Ascending aorta (tissue), 2 donors: ENCODE measurements at regions not wholly inside any gene's neighbourhood (a gene's known extent, or its start where the extent isn't known, plus 50 kb on each side); places are given as distances from the start of the nearest gene placed in this dataset.

ENCODE experiments used
- DNase-seq, 2 donors: peaks; one replicate each; pipeline ENCODE4 v3.0.0-alpha.2; 2019; ENCODE audit warnings: low spot score in 2 of 2
- H3K27ac ChIP-seq, 2 donors: fragments of 200-600 bp; sonication (generic); one replicate each; pipeline ENCODE4 v1.5.1; 2016 to 2017; ENCODE audit warnings: mild to moderate bottlenecking in 1 of 2
- H3K27me3 ChIP-seq: fragments of 200-600 bp; sonication (generic); one replicate; pipeline ENCODE4 v1.5.1; 2017
- H3K36me3 ChIP-seq, 2 donors: fragments of 200-600 bp; sonication (generic); one replicate each; pipeline ENCODE4 v1.5.1; 2016
- H3K4me1 ChIP-seq, 2 donors: fragments of 200-600 bp; sonication (generic); one replicate each; pipeline ENCODE4 v1.5.1; 2016 to 2017; ENCODE audit warnings: mild to moderate bottlenecking in 1 of 2
- H3K4me3 ChIP-seq, 2 donors: fragments of 200-600 bp; sonication (generic); one replicate each; pipeline ENCODE4 v1.5.1; 2016 to 2017; ENCODE audit warnings: mild to moderate bottlenecking in 1 of 2
- H3K9me3 ChIP-seq, 2 donors: fragments of 200-600 bp; sonication (generic); one replicate each; pipeline ENCODE4 v1.5.1; 2016
- intact Hi-C: fragments of 100-400 bp; cut with DNase I; formaldehyde crosslinking; loops from one replicate; pipeline ENCODE4 v1.15.1; 2023
- TF ChIP-seq, protein P1 (sequence below), 3 experiments: fragments of 200-600 bp in 2 of 3; fragments of 450-650 bp in 1 of 3; sonication (generic) in 2 of 3; IDR thresholded peaks; one replicate each; pipeline ENCODE4 v1.5.1; 2016 to 2019; ENCODE audit warnings: antibody characterized with exemption in 3 of 3, mild to moderate bottlenecking in 1 of 3, moderate library complexity in 1 of 3

DNA sequence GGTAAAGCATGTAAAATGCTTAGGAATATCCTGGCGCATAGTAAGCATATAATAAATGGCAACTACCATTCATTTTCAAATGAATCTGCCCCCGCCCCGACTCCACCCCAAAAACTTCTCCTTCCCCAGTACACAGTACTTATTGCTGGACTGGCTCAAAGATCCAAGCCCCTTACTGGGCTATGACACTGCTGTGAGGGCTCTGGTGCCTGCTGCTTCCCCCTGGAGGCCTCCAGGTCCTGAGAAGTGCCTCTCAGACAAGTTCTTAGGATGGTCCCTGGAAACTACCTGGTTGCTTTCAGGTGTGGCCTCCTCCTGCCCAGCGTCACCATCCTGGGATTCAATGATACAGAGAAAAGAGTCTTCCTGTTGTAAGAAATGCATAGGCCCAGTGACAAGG, 190.6 kb upstream of the NTM start:
- TF ChIP-seq, protein P1, sequence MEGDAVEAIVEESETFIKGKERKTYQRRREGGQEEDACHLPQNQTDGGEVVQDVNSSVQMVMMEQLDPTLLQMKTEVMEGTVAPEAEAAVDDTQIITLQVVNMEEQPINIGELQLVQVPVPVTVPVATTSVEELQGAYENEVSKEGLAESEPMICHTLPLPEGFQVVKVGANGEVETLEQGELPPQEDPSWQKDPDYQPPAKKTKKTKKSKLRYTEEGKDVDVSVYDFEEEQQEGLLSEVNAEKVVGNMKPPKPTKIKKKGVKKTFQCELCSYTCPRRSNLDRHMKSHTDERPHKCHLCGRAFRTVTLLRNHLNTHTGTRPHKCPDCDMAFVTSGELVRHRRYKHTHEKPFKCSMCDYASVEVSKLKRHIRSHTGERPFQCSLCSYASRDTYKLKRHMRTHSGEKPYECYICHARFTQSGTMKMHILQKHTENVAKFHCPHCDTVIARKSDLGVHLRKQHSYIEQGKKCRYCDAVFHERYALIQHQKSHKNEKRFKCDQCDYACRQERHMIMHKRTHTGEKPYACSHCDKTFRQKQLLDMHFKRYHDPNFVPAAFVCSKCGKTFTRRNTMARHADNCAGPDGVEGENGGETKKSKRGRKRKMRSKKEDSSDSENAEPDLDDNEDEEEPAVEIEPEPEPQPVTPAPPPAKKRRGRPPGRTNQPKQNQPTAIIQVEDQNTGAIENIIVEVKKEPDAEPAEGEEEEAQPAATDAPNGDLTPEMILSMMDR (IDR thresholded peaks at IDR 0.05), result no peak
- H3K36me3 ChIP-seq, result no peaks in the 10 kb centered on the region
- H3K27ac ChIP-seq, result no peak overlapping the region
- DNase-seq, result no peak
- H3K4me3 ChIP-seq, result no peak overlapping the region
- H3K9me3 ChIP-seq, result no peaks in the 10 kb centered on the region
- H3K4me1 ChIP-seq, result no peaks in the 10 kb centered on the region
- H3K27me3 ChIP-seq, result no peaks in the 10 kb centered on the region
- intact Hi-C loops, result no loop called here

DNA sequence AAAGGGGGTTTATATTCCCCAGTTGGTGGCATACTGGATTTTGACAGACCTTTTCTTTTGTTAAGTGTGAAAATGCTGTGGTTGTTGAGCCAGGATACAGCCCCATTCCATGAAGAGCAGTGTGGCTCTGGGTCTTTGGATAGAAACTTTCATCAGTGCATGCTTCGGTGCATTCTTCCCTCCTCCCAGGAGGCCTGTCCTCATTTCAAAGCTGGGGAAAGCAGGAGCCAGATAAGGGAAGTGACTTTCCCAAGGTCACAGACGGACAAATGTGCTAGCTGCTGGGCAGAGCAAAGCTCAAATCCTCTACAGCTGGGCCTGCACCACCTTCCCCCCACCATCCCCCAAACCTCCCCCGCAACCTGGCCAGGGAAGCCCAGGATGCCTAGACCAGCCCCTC, 184.5 kb upstream of the NTM start:
- no peaks in the 10 kb centered on the region for H3K27me3 ChIP-seq
- TF ChIP-seq, protein P1 (IDR thresholded peaks at IDR 0.05), result no peak
- H3K9me3 ChIP-seq, result no peaks in the 10 kb centered on the region
- no peaks in the 10 kb centered on the region for H3K36me3 ChIP-seq
- no peak for DNase-seq
- no peaks in the 10 kb centered on the region for H3K4me1 ChIP-seq
- intact Hi-C loops, result no loop called here
- H3K27ac ChIP-seq, result no peak overlapping the region
- H3K4me3 ChIP-seq, result no peak overlapping the region

DNA sequence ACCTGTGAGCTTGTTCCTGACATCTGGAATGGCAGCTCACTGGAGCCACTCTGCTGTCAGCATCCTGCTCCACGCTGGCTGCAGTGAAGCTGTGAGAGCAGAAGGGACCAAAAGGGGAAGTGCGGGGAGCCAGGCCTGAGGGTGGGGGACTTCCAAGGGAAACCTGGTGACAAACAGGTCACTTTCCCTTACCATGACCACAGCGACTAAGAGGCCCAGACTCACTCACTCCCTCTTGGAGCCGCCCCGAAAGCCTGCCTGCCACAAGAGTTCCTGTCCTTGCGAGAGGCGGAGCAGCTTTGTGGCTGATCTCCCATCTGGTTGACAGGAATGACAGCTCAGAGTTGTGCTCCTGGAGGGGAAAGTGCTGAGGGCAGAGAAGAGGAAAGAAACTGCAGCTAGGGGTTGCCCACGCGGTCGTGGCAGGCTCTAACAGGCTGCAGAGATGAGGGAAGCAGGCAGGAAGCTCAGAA, 183.8 kb upstream of the NTM start:
- intact Hi-C loops, result no loop called here
- TF ChIP-seq, protein P1 (IDR thresholded peaks at IDR 0.05), result no peak
- no peak overlapping the region for H3K27ac ChIP-seq
- no peaks in the 10 kb centered on the region for H3K36me3 ChIP-seq
- H3K9me3 ChIP-seq, result no peaks in the 10 kb centered on the region
- no peaks in the 10 kb centered on the region for H3K4me1 ChIP-seq
- H3K27me3 ChIP-seq, result no peaks in the 10 kb centered on the region
- H3K4me3 ChIP-seq, result no peak overlapping the region
- no peak for DNase-seq

DNA sequence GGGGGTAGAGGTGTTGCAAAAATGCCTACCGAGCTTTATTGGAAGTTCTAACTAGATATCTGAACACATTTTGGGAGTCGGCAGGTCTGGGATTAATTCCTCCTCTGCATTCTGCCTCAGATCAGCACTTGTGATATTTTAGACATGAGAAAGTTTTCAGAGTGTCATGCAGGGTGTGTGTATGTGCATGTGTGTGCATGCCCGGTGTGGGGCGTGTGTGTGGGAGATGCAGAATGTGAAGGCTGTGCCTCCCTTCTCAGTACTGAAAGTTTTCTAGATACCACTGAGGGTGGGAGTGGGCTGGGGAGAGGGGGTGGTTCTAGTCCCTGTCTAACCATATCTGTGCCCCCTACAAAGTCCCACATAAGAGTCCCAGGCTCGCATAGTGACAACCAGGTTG, 180.0 kb upstream of the NTM start:
- no peak overlapping the region for H3K4me3 ChIP-seq
- no peak overlapping the region for H3K27ac ChIP-seq
- H3K36me3 ChIP-seq, result no peaks in the 10 kb centered on the region
- no peaks in the 10 kb centered on the region for H3K9me3 ChIP-seq
- no peaks in the 10 kb centered on the region for H3K27me3 ChIP-seq
- no peaks in the 10 kb centered on the region for H3K4me1 ChIP-seq
- intact Hi-C loops, result no loop called here
- TF ChIP-seq, protein P1 (IDR thresholded peaks at IDR 0.05), result no peak
- DNase-seq, result no peak

DNA sequence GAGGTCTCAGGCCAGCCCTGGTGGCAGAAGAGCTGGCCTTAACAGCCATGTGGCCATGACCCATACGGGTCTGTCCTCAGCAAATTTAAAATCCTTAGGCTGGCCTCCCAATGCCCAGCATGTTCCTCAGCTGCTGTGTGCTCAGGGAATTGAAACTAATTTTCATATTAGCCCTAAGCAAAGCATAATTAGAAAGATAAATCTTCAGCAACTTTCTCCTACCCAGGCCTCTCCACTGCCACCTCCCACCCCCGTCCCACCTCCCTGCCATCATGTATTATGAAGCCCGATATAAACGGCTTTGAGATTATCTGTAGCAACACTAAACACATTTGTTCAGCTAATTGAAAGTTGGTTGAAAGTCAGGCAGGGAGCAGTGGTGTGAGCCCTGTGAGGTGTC, 178.8 kb upstream of the NTM start:
- H3K4me3 ChIP-seq, result no peak overlapping the region
- intact Hi-C loops, result no loop called here
- no peak overlapping the region for H3K27ac ChIP-seq
- H3K4me1 ChIP-seq, result no peaks in the 10 kb centered on the region
- H3K27me3 ChIP-seq, result no peaks in the 10 kb centered on the region
- no peak for DNase-seq
- TF ChIP-seq, protein P1 (IDR thresholded peaks at IDR 0.05), result no peak
- no peaks in the 10 kb centered on the region for H3K36me3 ChIP-seq
- no peaks in the 10 kb centered on the region for H3K9me3 ChIP-seq

DNA sequence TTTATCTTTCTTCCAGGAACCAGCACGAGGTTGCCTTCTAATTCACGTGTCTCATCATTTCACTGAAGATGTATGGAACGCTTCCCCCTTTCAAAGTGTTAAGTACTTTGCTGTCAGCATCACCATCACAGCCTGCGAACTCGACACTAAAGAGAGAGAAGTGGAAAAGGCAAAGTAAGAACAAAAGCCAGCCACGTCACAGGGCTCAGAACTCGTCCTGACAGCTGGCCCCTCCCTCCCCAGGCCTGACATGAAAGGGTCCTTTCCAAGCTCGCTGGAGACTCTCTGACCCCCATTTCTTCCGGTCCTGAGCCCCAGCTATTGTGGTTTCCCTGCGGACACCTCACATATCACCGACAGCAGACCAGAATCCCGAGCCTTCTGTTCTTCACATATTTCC, 177.8 kb upstream of the NTM start:
- TF ChIP-seq, protein P1 (IDR thresholded peaks at IDR 0.05), result no peak
- H3K36me3 ChIP-seq, result no peaks in the 10 kb centered on the region
- H3K4me3 ChIP-seq, result no peak overlapping the region
- DNase-seq, result no peak
- H3K9me3 ChIP-seq, result no peaks in the 10 kb centered on the region
- intact Hi-C loops, result no loop called here
- H3K4me1 ChIP-seq, result no peaks in the 10 kb centered on the region
- no peak overlapping the region for H3K27ac ChIP-seq
- no peaks in the 10 kb centered on the region for H3K27me3 ChIP-seq
